Adrenal gland (tissue), 5 donors: ENCODE measurements at regions not wholly inside any gene's neighbourhood (a gene's known extent, or its start where the extent isn't known, plus 50 kb on each side); places are given as distances from the start of the nearest gene placed in this dataset.

Source experiments
- CTCF ChIP-seq, 6 experiments: fragments of 450-650 bp in 4 of 6; fragments of 200-600 bp in 2 of 6; sonication (generic) in 1 of 6; IDR thresholded peaks; 1 replicate in 5 of 6; 2 replicates in 1 of 6; pipeline versions ENCODE4 v1.5.1 to v1.8.0; 2016 to 2021; ENCODE audit warnings: antibody characterized with exemption in 6 of 6, mild to moderate bottlenecking in 2 of 6, moderate library complexity in 1 of 6
- POLR2A ChIP-seq, 2 donors: fragments of 450-650 bp; IDR thresholded peaks; one replicate each; pipeline ENCODE4 v1.6.1; 2017; ENCODE audit warnings: antibody characterized with exemption in 2 of 2, mild to moderate bottlenecking in 2 of 2, moderate library complexity in 1 of 2
- donor health status: DM: no; HTN: no; CAD: no.

- TF ChIP-seq CTCF (IDR thresholded peaks at IDR 0.05), result no peak
- no peak for TF ChIP-seq POLR2A (IDR thresholded peaks at IDR 0.05)
Observed at GRCh38 chr5:106737111-106737510, 933.6 kb downstream of the EFNA5 start.
